ENCODE measurements at regions not wholly inside any gene's neighbourhood (a gene's known extent, or its start where the extent isn't known, plus 50 kb on each side); places are given as distances from the start of the nearest gene placed in this dataset.

DNA sequence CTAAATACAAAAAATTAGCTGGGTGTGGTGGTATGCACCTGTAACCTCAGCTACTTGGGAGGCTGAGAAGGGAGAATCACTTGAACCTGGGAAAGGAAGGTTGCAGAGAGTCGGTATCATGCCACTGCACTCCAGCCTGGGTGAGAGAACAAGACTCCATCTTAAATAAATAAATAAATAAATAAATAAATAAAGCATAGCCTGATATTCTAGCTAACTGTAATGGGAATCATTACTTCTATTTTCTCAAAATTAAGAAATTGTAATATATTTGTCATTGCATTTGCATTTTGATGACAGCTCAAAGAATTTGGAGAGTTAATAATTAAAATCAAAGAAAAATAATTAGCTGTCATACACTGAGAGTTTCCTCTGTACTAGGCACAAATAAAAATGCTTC lies 561.1 kb downstream of the EFNB2 start:
- Histone ChIP-seq H2AFZ (no peak overlapping the region), H3K4me1 (ENCODE audit: insufficient read depth) (no peaks in the 10 kb centered on the region), H3K9me3 (ENCODE audit: low read depth) (no peaks in the 10 kb centered on the region), H3F3A (ENCODE audit: insufficient read depth) (no peaks in the 10 kb centered on the region), H3K27ac (no peak overlapping the region), H3K4me3 (no peak overlapping the region), H3K36me3 (ENCODE audit: low read depth) (no peaks in the 10 kb centered on the region), H3K4me2 (ENCODE audit: unreplicated experiment) (no peak overlapping the region), H3K79me2 (ENCODE audit: insufficient read depth) (no peaks in the 10 kb centered on the region), H3K9me2 (ENCODE audit: insufficient read depth) (no peaks in the 10 kb centered on the region), H4K20me1 (ENCODE audit: insufficient read depth) (no peaks in the 10 kb centered on the region), H3K9ac (no peak overlapping the region), H3K27me3 (replicated peaks; ENCODE audit: insufficient read depth) (0 out of 2 replicates have a peak, but pooled peaks cover 4% of the 10 kb centered on the region)
- TF ChIP-seq EZH2 (IDR thresholded peaks at IDR 0.05; ENCODE audit: insufficient read depth, poor library complexity, severe bottlenecking) = no peak
- no peak for TF ChIP-seq EZH2phosphoT487 (IDR thresholded peaks at IDR 0.05; ENCODE audit: insufficient read depth, low read depth)
- DNase-seq = no peak
- in situ Hi-C loops (cut with MboI) = no loop called here
- 48 to 60% methylated on average over 1 of the region's 1 CpG for WGBS, 2 experiments (ENCODE audit: low coverage in 1 of 2, low lambda C conversion rate in 2 of 2, missing lambda C conversion rate in 2 of 2)

DNA sequence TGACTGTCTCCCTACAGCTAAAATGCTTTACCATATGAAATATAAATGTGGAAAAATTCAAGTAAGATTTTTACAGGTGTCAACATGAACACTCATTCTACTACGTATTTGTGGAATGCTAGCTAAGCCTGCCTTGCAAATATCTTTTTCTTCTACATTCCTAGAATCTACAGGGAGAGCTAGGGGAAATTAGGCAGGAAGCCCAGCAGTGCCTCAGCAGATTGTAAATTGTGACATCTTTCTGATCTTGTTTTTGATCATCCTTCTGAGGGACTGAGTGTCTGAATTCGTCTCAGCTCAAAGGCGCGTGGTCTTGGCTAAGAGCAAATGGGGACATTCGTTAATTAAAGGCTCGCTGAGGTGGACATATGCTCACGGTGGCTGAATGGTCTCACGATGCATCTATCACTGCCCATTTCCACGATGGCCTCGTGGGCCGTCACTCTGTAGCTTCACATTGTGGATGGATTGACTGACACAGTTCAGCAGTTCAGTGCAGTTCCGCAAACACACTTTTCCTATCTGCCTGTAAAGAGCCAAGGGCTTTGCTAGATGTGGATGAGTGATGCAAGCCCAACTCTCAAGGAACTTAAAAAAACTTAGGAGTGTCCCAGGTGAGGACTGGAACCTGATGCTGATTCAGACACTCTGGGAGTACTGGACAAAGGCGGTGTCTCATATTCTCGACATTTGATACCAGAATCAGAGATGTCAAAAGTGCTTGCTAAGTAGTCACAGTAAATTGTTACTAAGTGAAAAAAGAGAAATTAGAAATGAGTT lies 562.5 kb downstream of the EFNB2 start:
- WGBS, 2 experiments (ENCODE audit: low coverage in 1 of 2, low lambda C conversion rate in 2 of 2, missing lambda C conversion rate in 2 of 2) = 21 to 22% methylated on average over 14 of the region's 14 CpGs
- H3F3A ChIP-seq (ENCODE audit: insufficient read depth) = no peaks in the 10 kb centered on the region

DNA sequence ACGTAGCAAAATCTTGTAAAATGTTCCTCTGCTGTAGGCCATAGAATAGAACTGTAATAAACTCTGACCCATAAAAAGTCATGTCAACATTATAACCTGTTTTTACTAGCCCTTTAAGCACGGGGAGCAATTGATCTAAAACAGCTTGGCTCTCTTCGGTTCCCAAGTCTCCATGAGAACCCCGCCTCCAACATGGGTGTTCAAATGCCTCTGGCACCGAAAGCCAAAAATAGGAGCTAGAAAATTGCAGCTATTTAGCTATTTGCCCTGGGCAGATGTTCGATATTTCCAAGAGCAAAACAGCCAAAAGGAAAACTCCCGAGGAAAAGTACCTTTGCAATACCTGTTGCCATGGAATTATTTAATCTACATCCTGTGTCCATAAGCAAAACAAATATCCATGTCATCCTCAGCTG lies 563.1 kb downstream of the EFNB2 start:
- Histone ChIP-seq H2AFZ (no peak overlapping the region), H3K27me3 (replicated peaks; ENCODE audit: insufficient read depth) (0 out of 2 replicates have a peak, but pooled peaks cover 4% of the 10 kb centered on the region), H3K4me1 (ENCODE audit: insufficient read depth) (no peaks in the 10 kb centered on the region), H3K79me2 (ENCODE audit: insufficient read depth) (no peaks in the 10 kb centered on the region), H3F3A (ENCODE audit: insufficient read depth) (no peaks in the 10 kb centered on the region), H3K9me3 (ENCODE audit: low read depth) (no peaks in the 10 kb centered on the region), H3K9ac (no peak overlapping the region), H3K4me2 (ENCODE audit: unreplicated experiment) (no peak overlapping the region), H3K27ac (no peak overlapping the region), H3K4me3 (no peak overlapping the region), H3K9me2 (ENCODE audit: insufficient read depth) (no peaks in the 10 kb centered on the region), H4K20me1 (ENCODE audit: insufficient read depth) (no peaks in the 10 kb centered on the region), H3K36me3 (ENCODE audit: low read depth) (no peaks in the 10 kb centered on the region)
- DNase-seq = no peak
- TF ChIP-seq EZH2 (IDR thresholded peaks at IDR 0.05; ENCODE audit: insufficient read depth, poor library complexity, severe bottlenecking) (no peak), EZH2phosphoT487 (IDR thresholded peaks at IDR 0.05; ENCODE audit: insufficient read depth, low read depth) (no peak)
- in situ Hi-C loops (cut with MboI) = no loop called here
- WGBS, 2 experiments (ENCODE audit: low coverage in 1 of 2, low lambda C conversion rate in 2 of 2, missing lambda C conversion rate in 2 of 2) = 2 to 3% methylated on average over 7 of the region's 7 CpGs

More for the DNA sequence above, 562.5 kb downstream of the EFNB2 start:
- no peak overlapping the region for H3K9ac ChIP-seq
- no peaks in the 10 kb centered on the region for H3K9me2 ChIP-seq (ENCODE audit: insufficient read depth)
- H3K4me1 ChIP-seq (ENCODE audit: insufficient read depth) = no peaks in the 10 kb centered on the region
- no peaks in the 10 kb centered on the region for H4K20me1 ChIP-seq (ENCODE audit: insufficient read depth)
- no peak overlapping the region for H3K4me2 ChIP-seq (ENCODE audit: unreplicated experiment)
- H3K27ac ChIP-seq = no peak overlapping the region
- H3K79me2 ChIP-seq (ENCODE audit: insufficient read depth) = no peaks in the 10 kb centered on the region
- no peak overlapping the region for H3K4me3 ChIP-seq
- no peak for DNase-seq
- TF ChIP-seq EZH2 (IDR thresholded peaks at IDR 0.05; ENCODE audit: insufficient read depth, poor library complexity, severe bottlenecking) = no peak
- no peak for TF ChIP-seq EZH2phosphoT487 (IDR thresholded peaks at IDR 0.05; ENCODE audit: insufficient read depth, low read depth)
- H3K36me3 ChIP-seq (ENCODE audit: low read depth) = no peaks in the 10 kb centered on the region
- in situ Hi-C loops (cut with MboI) = no loop called here
- H2AFZ ChIP-seq = no peak overlapping the region
- H3K9me3 ChIP-seq (ENCODE audit: low read depth) = no peaks in the 10 kb centered on the region
- H3K27me3 ChIP-seq (replicated peaks; ENCODE audit: insufficient read depth) = 0 out of 2 replicates have a peak, but pooled peaks cover 4% of the 10 kb centered on the region

DNA sequence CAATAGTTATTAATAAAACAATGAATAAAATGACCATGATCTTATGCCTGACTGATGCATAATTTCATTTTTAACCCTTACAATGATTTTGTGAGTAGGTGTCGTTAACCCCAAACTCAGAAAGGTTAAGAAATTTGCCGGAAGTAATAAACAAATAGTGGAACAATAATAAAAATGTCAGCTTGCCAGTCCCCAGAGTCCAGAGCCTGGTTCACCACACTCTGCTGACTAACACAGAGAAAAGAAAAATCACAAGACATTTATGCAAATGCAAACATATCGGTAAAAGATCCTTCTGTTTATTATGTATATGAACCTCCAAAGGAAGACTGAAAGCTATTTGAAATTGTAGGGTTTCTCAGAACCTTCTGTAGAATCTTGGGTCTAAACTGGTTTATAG lies 563.7 kb downstream of the EFNB2 start:
- Histone ChIP-seq H3K4me2 (ENCODE audit: unreplicated experiment) (no peak overlapping the region), H3K27ac (no peak overlapping the region), H3K36me3 (ENCODE audit: low read depth) (no peaks in the 10 kb centered on the region), H3K9me3 (ENCODE audit: low read depth) (no peaks in the 10 kb centered on the region), H3K4me1 (ENCODE audit: insufficient read depth) (no peaks in the 10 kb centered on the region), H4K20me1 (ENCODE audit: insufficient read depth) (no peaks in the 10 kb centered on the region), H3K4me3 (no peak overlapping the region), H2AFZ (no peak overlapping the region), H3K9ac (no peak overlapping the region), H3F3A (ENCODE audit: insufficient read depth) (no peaks in the 10 kb centered on the region), H3K27me3 (replicated peaks; ENCODE audit: insufficient read depth) (0 out of 2 replicates have a peak, but pooled peaks cover 4% of the 10 kb centered on the region), H3K9me2 (ENCODE audit: insufficient read depth) (no peaks in the 10 kb centered on the region), H3K79me2 (ENCODE audit: insufficient read depth) (no peaks in the 10 kb centered on the region)
- in situ Hi-C loops (cut with MboI) = no loop called here
- no peak for DNase-seq
- no peak for TF ChIP-seq EZH2 (IDR thresholded peaks at IDR 0.05; ENCODE audit: insufficient read depth, poor library complexity, severe bottlenecking)
- TF ChIP-seq EZH2phosphoT487 (IDR thresholded peaks at IDR 0.05; ENCODE audit: insufficient read depth, low read depth) = no peak
- WGBS, 2 experiments (ENCODE audit: low coverage in 1 of 2, low lambda C conversion rate in 2 of 2, missing lambda C conversion rate in 2 of 2) = 22 to 24% methylated on average over 3 of the region's 3 CpGs
